IMR-90 (cell line): ENCODE measurements at regions not wholly inside any gene's neighbourhood (a gene's known extent, or its start where the extent isn't known, plus 50 kb on each side); places are given as distances from the start of the nearest gene placed in this dataset.

Experiments used
- ATAC-seq: fragments of 200-7000 bp; cut with Tn5 transposase; 2 replicates; pipeline ENCODE4 v1.9.1; 2020; ENCODE audit warnings: low read depth, mild to moderate bottlenecking, moderate library complexity
- BruUV-seq: library from RNA; stranded (reverse); fragments of 400-500 nt; replicated peaks from 2 replicates; lab custom pipeline; 2021; lab: Mats Ljungman, UMichigan
- CTCF ChIA-PET: fragments of 300-600 bp; formaldehyde crosslinking; extraction: SDS; loops from one replicate; lab custom pipeline; 2021; ENCODE audit warnings: antibody characterized with exemption; lab: Yijun Ruan, JAX
- POLR2A ChIA-PET: fragments of 300-600 bp; sonication (Branson Sonifier 250); formaldehyde crosslinking; loops from one replicate; lab custom pipeline; 2022; ENCODE audit warnings: antibody characterized with exemption; ENCODE audit not compliant: unreplicated experiment; lab: Charles Lee
- DNase-seq: peaks from one replicate; pipeline ENCODE4 v3.0.0; 2013
- H2AFZ ChIP-seq: replicated peaks from 2 replicates; pipeline ENCODE3; 2013; ENCODE audit warnings: low read length, mild to moderate bottlenecking; ENCODE audit not compliant: poor library complexity
- H2AK5ac ChIP-seq: 2 replicates; pipeline ENCODE4 v1.6.1; 2013; ENCODE audit warnings: low read depth, low read length, inconsistent platforms
- H2AK9ac ChIP-seq: replicated peaks from 2 replicates; pipeline ENCODE3; 2013; ENCODE audit warnings: mild to moderate bottlenecking, low read depth, low read length, moderate library complexity; ENCODE audit not compliant: poor library complexity
- H2BK120ac ChIP-seq: 2 replicates; pipeline ENCODE4 v1.6.1; 2013; ENCODE audit warnings: low read depth, low read length, inconsistent platforms
- H2BK15ac ChIP-seq: 3 replicates; pipeline ENCODE4 v1.6.1; 2013; ENCODE audit warnings: low read depth, low read length, inconsistent platforms
- H2BK20ac ChIP-seq: 2 replicates; pipeline ENCODE4 v1.6.1; 2013; ENCODE audit warnings: low read depth, mild to moderate bottlenecking, inconsistent platforms, low read length, moderate library complexity
- H2BK5ac ChIP-seq: 2 replicates; pipeline ENCODE4 v1.6.1; 2013; ENCODE audit warnings: mild to moderate bottlenecking, low read depth, low read length, inconsistent platforms; ENCODE audit not compliant: poor library complexity, severe bottlenecking
- H3K14ac ChIP-seq: replicated peaks from 2 replicates; pipeline ENCODE4 v1.6.1; 2013; ENCODE audit warnings: low read depth, low read length, inconsistent platforms
- H3K18ac ChIP-seq: 2 replicates; pipeline ENCODE4 v1.6.1; 2013; ENCODE audit warnings: low read depth, low read length, control low read depth
- H3K23ac ChIP-seq: 2 replicates; pipeline ENCODE4 v1.6.1; 2013; ENCODE audit warnings: low read depth, low read length, inconsistent platforms
- H3K27ac ChIP-seq: 2 replicates; pipeline ENCODE4 v1.5.1; 2013; ENCODE audit warnings: mild to moderate bottlenecking, control low read depth, low read length; ENCODE audit not compliant: insufficient read depth
- H3K27me3 ChIP-seq: 2 replicates; pipeline ENCODE4 v1.6.1; 2013; ENCODE audit warnings: low read length; ENCODE audit not compliant: control insufficient read depth, insufficient read depth
- H3K36me3 ChIP-seq: 2 replicates; pipeline ENCODE4 v1.6.1; 2013; ENCODE audit warnings: low read length, mixed read lengths; ENCODE audit not compliant: control insufficient read depth, insufficient read depth
- H3K4ac ChIP-seq: 2 replicates; pipeline ENCODE4 v1.6.1; 2013; ENCODE audit warnings: low read depth, low read length, inconsistent platforms
- H3K4me1 ChIP-seq: 2 replicates; pipeline ENCODE4 v1.6.1; 2013; ENCODE audit warnings: low read length, mixed read lengths; ENCODE audit not compliant: control insufficient read depth, insufficient read depth
- H3K4me2 ChIP-seq: 2 replicates; pipeline ENCODE4 v1.6.1; 2013; ENCODE audit warnings: low read depth, mild to moderate bottlenecking, control low read depth, low read length, moderate library complexity
- H3K4me3 ChIP-seq: 2 replicates; pipeline ENCODE4 v1.5.1; 2013; ENCODE audit warnings: low read depth, mild to moderate bottlenecking, control low read depth, low read length, moderate library complexity; ENCODE audit not compliant: insufficient read depth
- H3K56ac ChIP-seq: 2 replicates; pipeline ENCODE4 v1.6.1; 2013; ENCODE audit warnings: low read length, inconsistent platforms; ENCODE audit not compliant: insufficient read depth; ENCODE audit errors: extremely low read depth
- H3K79me1 ChIP-seq, 2 experiments: 2 replicates each; pipeline ENCODE4 v1.6.1; 2013; ENCODE audit warnings: low read length in 2 of 2, inconsistent platforms in 1 of 2, low read depth in 1 of 2
- H3K9ac ChIP-seq: 2 replicates; pipeline ENCODE4 v1.6.1; 2013; ENCODE audit warnings: low read depth, low read length, control low read depth
- H3K9me1 ChIP-seq: 2 replicates; pipeline ENCODE4 v1.6.1; 2013; ENCODE audit warnings: low read length, inconsistent platforms; ENCODE audit not compliant: insufficient read depth
- H3K9me3 ChIP-seq: 2 replicates; pipeline ENCODE4 v1.6.1; 2013; ENCODE audit warnings: low read length; ENCODE audit not compliant: control insufficient read depth, insufficient read depth
- H4K20me1 ChIP-seq: 2 replicates; pipeline ENCODE4 v1.6.1; 2013; ENCODE audit warnings: low read length, inconsistent platforms; ENCODE audit not compliant: insufficient read depth
- H4K5ac ChIP-seq: 2 replicates; pipeline ENCODE4 v1.6.1; 2013; ENCODE audit warnings: mild to moderate bottlenecking, low read depth, low read length, control low read depth
- H4K8ac ChIP-seq, 2 experiments: 2 replicates each; pipeline ENCODE4 v1.6.1; 2013; ENCODE audit warnings: low read depth in 2 of 2, low read length in 2 of 2, control low read depth in 1 of 2, inconsistent platforms in 1 of 2
- H4K91ac ChIP-seq: 2 replicates; pipeline ENCODE4 v1.6.1; 2013; ENCODE audit warnings: low read depth, low read length, inconsistent platforms; ENCODE audit not compliant: insufficient read depth
- BHLHE40 ChIP-seq: fragments of 150-350 bp; IDR thresholded peaks from 2 replicates; pipeline ENCODE4 v1.6.1; 2016; ENCODE audit warnings: mild to moderate bottlenecking, low read depth, low read length
- CEBPB ChIP-seq: IDR thresholded peaks from 2 replicates; pipeline ENCODE4 v1.6.1; 2012; ENCODE audit warnings: low read depth, low read length, improper control_type of control experiment
- CHD1 ChIP-seq: IDR thresholded peaks from 2 replicates; pipeline ENCODE4 v1.6.1; 2012; ENCODE audit warnings: low read depth, low read length, improper control_type of control experiment
- CTCF ChIP-seq: conservative IDR thresholded peaks from 2 replicates; pipeline ENCODE4 v1.5.1; 2012; ENCODE audit warnings: mild to moderate bottlenecking, low read depth, low read length, improper control_type of control experiment
- FOS ChIP-seq: fragments of 150-350 bp; IDR thresholded peaks from 2 replicates; pipeline ENCODE4 v1.6.1; 2016; ENCODE audit warnings: low read depth, low read length
- MAFK ChIP-seq: IDR thresholded peaks from 2 replicates; pipeline ENCODE4 v1.6.1; 2012; ENCODE audit warnings: low read depth, low read length, improper control_type of control experiment
- MAZ ChIP-seq: IDR thresholded peaks from 2 replicates; pipeline ENCODE4 v1.6.1; 2012; ENCODE audit warnings: low read depth, mild to moderate bottlenecking, low read length, improper control_type of control experiment, moderate library complexity, borderline replicate concordance
- MXI1 ChIP-seq: IDR thresholded peaks from 2 replicates; pipeline ENCODE4 v1.6.1; 2012; ENCODE audit warnings: low read depth, mild to moderate bottlenecking, low read length, moderate library complexity, borderline replicate concordance
- NFE2L2 ChIP-seq: fragments of 150-350 bp; IDR thresholded peaks from 2 replicates; pipeline ENCODE4 v1.6.1; 2016; ENCODE audit warnings: low read depth, mild to moderate bottlenecking, low read length
- POLR2A ChIP-seq: IDR thresholded peaks from 2 replicates; pipeline ENCODE4 v1.6.1; 2012; ENCODE audit warnings: mild to moderate bottlenecking, low read depth, low read length
- RAD21 ChIP-seq: IDR thresholded peaks from 2 replicates; pipeline ENCODE4 v1.6.1; 2012; ENCODE audit warnings: low read length, improper control_type of control experiment
- RCOR1 ChIP-seq: IDR thresholded peaks from 2 replicates; pipeline ENCODE4 v1.6.1; 2012; ENCODE audit warnings: mild to moderate bottlenecking, low read length, improper control_type of control experiment; ENCODE audit not compliant: insufficient replicate concordance
- RFX5 ChIP-seq: IDR thresholded peaks from 2 replicates; pipeline ENCODE4 v1.8.0; 2012; ENCODE audit warnings: low read depth, mild to moderate bottlenecking, low read length, moderate library complexity
- SMC3 ChIP-seq: fragments of 150-350 bp; IDR thresholded peaks from 2 replicates; pipeline ENCODE4 v1.6.1; 2016; ENCODE audit warnings: low read depth, mild to moderate bottlenecking, antibody characterized with exemption, low read length, moderate library complexity
- WGBS, 2 experiments: methylation state at CpG; one replicate each; pipeline versions ENCODE4 v1.1.5 to v1.1.7; 2013; ENCODE audit warnings: missing lambda C conversion rate in 2 of 2; ENCODE audit not compliant: insufficient read length in 1 of 2; ENCODE audit errors: extremely low coverage in 2 of 2; 5-methylcytosine and 5-hydroxymethylcytosine counted together
- dilution Hi-C: fragments of 300-500 bp; cut with HindIII; formaldehyde crosslinking; loops from one replicate; pipeline ENCODE4 v1.14.3; 2018; ENCODE audit warnings: low sequenced_read_pairs; ENCODE audit not compliant: unreplicated experiment
- in situ Hi-C: fragments of 300-500 bp; cut with MboI; formaldehyde crosslinking; loops from 3 replicates; pipeline ENCODE4 v1.14.3; 2019; ENCODE audit warnings: low sequenced_read_pairs, inconsistent platforms, mixed read lengths
- intact Hi-C: fragments of 100-400 bp; cut with micrococcal nuclease; formaldehyde crosslinking; loops from 2 replicates; pipeline ENCODE4 v1.10.0; 2022
- TF ChIP-seq, protein P1 (sequence below): fragments of 150-350 bp; IDR thresholded peaks from 2 replicates; pipeline ENCODE4 v1.6.1; 2017; ENCODE audit warnings: mild to moderate bottlenecking, antibody characterized with exemption, low read length, low read depth
- TF ChIP-seq, protein P2 (sequence below): fragments of 150-350 bp; IDR thresholded peaks from 2 replicates; pipeline ENCODE4 v1.6.1; 2016; ENCODE audit warnings: low read depth, mild to moderate bottlenecking, low read length, moderate library complexity, borderline replicate concordance

DNA sequence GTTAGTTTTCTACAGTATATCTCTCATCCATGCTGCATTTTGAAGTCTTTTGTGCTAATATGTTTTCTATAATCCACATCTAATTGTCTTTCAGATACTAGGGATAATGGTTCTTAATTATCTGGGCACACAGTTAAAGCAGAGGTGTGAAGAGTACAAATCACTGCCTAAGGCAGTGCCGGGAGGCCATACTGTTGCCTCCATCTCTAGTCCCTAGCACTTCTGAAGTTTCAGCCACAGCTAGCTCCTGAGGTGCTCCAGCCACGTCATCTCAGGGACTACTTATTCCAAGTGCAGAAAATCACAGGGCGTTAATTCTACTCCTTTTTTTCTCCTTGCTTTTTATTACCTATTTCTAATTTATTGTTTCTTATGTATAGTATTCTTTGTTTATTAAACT lies 760.0 kb upstream of the FAM174A start:
- Histone ChIP-seq H3K14ac (no peak overlapping the region), H3K27ac (no peak overlapping the region), H3K9me1 (no peaks in the 10 kb centered on the region), H4K5ac (no peak overlapping the region), H3K4ac (no peak overlapping the region), H3K9me3 (peaks cover 5% of the 10 kb centered on the region; the same call in 1 of the 2 replicates), H2BK15ac (no peak overlapping the region), H3K4me3 (no peak overlapping the region), H3K4me2 (no peak overlapping the region), H4K91ac (no peak overlapping the region), H3K27me3 (no peaks in the 10 kb centered on the region), H3K36me3 (no peaks in the 10 kb centered on the region), H4K8ac (no peak overlapping the region), H2BK120ac (no peak overlapping the region), H4K20me1 (no peaks in the 10 kb centered on the region), H3K23ac (no peak overlapping the region), H3K4me1 (no peaks in the 10 kb centered on the region), H3K79me1 (no peaks in the 10 kb centered on the region), H3K9ac (no peak overlapping the region), H2BK5ac (no peak overlapping the region), H3K56ac (no peak overlapping the region), H2AK9ac (no peak overlapping the region), H2BK20ac (no peak overlapping the region), H2AK5ac (no peak overlapping the region), H2AFZ (no peak overlapping the region), H3K18ac (no peak overlapping the region)
- ChIA-PET CTCF (no interaction called here), POLR2A (no interaction called here)
- TF ChIP-seq, protein P1, sequence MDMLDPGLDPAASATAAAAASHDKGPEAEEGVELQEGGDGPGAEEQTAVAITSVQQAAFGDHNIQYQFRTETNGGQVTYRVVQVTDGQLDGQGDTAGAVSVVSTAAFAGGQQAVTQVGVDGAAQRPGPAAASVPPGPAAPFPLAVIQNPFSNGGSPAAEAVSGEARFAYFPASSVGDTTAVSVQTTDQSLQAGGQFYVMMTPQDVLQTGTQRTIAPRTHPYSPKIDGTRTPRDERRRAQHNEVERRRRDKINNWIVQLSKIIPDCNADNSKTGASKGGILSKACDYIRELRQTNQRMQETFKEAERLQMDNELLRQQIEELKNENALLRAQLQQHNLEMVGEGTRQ, result no peak
- TF ChIP-seq RFX5, result no peak
- TF ChIP-seq BHLHE40, result no peak
- TF ChIP-seq MAFK, result no peak
- no peak for TF ChIP-seq NFE2L2
- TF ChIP-seq RCOR1, result no peak
- TF ChIP-seq CEBPB, result no peak
- TF ChIP-seq RAD21, result no peak
- TF ChIP-seq CHD1, result no peak
- no peak for TF ChIP-seq CTCF
- TF ChIP-seq FOS, result no peak
- TF ChIP-seq POLR2A, result no peak
- TF ChIP-seq SMC3, result no peak
- TF ChIP-seq, protein P2, sequence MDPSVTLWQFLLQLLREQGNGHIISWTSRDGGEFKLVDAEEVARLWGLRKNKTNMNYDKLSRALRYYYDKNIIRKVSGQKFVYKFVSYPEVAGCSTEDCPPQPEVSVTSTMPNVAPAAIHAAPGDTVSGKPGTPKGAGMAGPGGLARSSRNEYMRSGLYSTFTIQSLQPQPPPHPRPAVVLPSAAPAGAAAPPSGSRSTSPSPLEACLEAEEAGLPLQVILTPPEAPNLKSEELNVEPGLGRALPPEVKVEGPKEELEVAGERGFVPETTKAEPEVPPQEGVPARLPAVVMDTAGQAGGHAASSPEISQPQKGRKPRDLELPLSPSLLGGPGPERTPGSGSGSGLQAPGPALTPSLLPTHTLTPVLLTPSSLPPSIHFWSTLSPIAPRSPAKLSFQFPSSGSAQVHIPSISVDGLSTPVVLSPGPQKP, result no peak
- TF ChIP-seq MAZ, result no peak
- no peak for TF ChIP-seq MXI1
- intact Hi-C loops, result no loop called here
- dilution Hi-C loops, result no loop called here
- ATAC-seq (no peak), DNase-seq (no peak)
- WGBS, 2 experiments, result no CpG with 5 or more reads among the region's 3 CpGs
- in situ Hi-C loops, result no loop called here
- no TSS peak for BruUV-seq
